Keratinocyte (primary cell): ENCODE measurements at regions not wholly inside any gene's neighbourhood (a gene's known extent, or its start where the extent isn't known, plus 50 kb on each side); places are given as distances from the start of the nearest gene placed in this dataset.

Experiments
- EZH2 ChIP-seq: IDR thresholded peaks from one replicate; pipeline ENCODE4 v1.6.1; 2012; ENCODE audit warnings: inconsistent platforms, mild to moderate bottlenecking, low read length, moderate library complexity
- TF ChIP-seq, protein P1 (sequence below), 3 experiments: IDR thresholded peaks in 1 of 3; conservative IDR thresholded peaks in 1 of 3; optimal IDR thresholded peaks in 1 of 3; 2 replicates in 2 of 3; 3 replicates in 1 of 3; pipeline versions ENCODE3 to v1.5.1; 2011; ENCODE audit warnings: low read length in 3 of 3, mild to moderate bottlenecking in 3 of 3, moderate library complexity in 2 of 3, control low read depth in 1 of 3, inconsistent platforms in 1 of 3; ENCODE audit not compliant: insufficient read depth in 2 of 3; ENCODE audit errors: extremely low read depth in 1 of 3

DNA sequence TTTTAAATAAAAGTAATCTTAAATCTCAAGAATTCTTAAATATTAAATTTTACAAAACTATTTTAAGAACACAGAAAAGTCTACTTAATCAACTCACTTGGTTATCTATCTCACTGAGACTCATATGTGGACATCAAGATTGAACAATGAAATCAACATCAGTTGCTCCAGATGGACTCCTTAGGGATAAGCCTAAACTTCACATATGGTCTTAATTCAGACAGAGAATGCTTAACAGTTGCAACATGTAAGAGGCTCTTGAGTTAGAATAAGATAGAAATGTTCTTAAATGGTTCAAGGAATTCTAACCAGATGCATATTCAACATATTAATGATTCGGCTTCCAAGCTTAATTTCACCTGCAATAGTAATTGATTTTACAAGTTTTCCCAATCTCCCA lies 1730.9 kb downstream of the PCDH9 start:
- no peak for TF ChIP-seq EZH2
- TF ChIP-seq, protein P1, sequence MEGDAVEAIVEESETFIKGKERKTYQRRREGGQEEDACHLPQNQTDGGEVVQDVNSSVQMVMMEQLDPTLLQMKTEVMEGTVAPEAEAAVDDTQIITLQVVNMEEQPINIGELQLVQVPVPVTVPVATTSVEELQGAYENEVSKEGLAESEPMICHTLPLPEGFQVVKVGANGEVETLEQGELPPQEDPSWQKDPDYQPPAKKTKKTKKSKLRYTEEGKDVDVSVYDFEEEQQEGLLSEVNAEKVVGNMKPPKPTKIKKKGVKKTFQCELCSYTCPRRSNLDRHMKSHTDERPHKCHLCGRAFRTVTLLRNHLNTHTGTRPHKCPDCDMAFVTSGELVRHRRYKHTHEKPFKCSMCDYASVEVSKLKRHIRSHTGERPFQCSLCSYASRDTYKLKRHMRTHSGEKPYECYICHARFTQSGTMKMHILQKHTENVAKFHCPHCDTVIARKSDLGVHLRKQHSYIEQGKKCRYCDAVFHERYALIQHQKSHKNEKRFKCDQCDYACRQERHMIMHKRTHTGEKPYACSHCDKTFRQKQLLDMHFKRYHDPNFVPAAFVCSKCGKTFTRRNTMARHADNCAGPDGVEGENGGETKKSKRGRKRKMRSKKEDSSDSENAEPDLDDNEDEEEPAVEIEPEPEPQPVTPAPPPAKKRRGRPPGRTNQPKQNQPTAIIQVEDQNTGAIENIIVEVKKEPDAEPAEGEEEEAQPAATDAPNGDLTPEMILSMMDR (optimal IDR thresholded peaks at IDR 0.05 in 1 of 3, IDR thresholded peaks at IDR 0.05 in 1 of 3, conservative IDR thresholded peaks at IDR 0.05 in 1 of 3; ENCODE audit: extremely low read depth in 1 of 3, insufficient read depth in 2 of 3, low read length in 3 of 3), result no peak
